ENCODE measurements at regions not wholly inside any gene's neighbourhood (a gene's known extent, or its start where the extent isn't known, plus 50 kb on each side); places are given as distances from the start of the nearest gene placed in this dataset.

GRCh38 chr20:50277460-50278376, 87.1 kb downstream of the CEBPB start:
- H3K4me3 ChIP-seq (ENCODE audit: low read depth, low read length) = no peak overlapping the region
- TF ChIP-seq CTCF (IDR thresholded peaks at IDR 0.05; ENCODE audit: low read depth, low read length) = no peak

- no peak overlapping the region for H3K4me3 ChIP-seq (ENCODE audit: low read depth, low read length)
- TF ChIP-seq CTCF (IDR thresholded peaks at IDR 0.05; ENCODE audit: low read depth, low read length) = no peak
Measured at GRCh38 chr20:50278377-50278683, 87.7 kb downstream of the CEBPB start.

GRCh38 chr20:50278684-50279531, 88.3 kb downstream of the CEBPB start:
- no peak for TF ChIP-seq CTCF (IDR thresholded peaks at IDR 0.05; ENCODE audit: low read depth, low read length)
- no peak overlapping the region for H3K4me3 ChIP-seq (ENCODE audit: low read depth, low read length)

GRCh38 chr20:50279988-50280850, 89.6 kb downstream of the CEBPB start:
- TF ChIP-seq CTCF (IDR thresholded peaks at IDR 0.05; ENCODE audit: low read depth, low read length) = no peak
- H3K4me3 ChIP-seq (ENCODE audit: low read depth, low read length) = no peak overlapping the region

- no peak overlapping the region for H3K4me3 ChIP-seq (ENCODE audit: low read depth, low read length)
- TF ChIP-seq CTCF (IDR thresholded peaks at IDR 0.05; ENCODE audit: low read depth, low read length) = no peak
Measured at GRCh38 chr20:50280851-50281655, 90.4 kb downstream of the CEBPB start.

GRCh38 chr20:50281831-50282591, 91.4 kb downstream of the CEBPB start:
- TF ChIP-seq CTCF (IDR thresholded peaks at IDR 0.05; ENCODE audit: low read depth, low read length) = no peak
- H3K4me3 ChIP-seq (ENCODE audit: low read depth, low read length) = no peak overlapping the region

All from WI38 (cell line).